Activated CD4-positive, alpha-beta T cell treated with anti-CD3 and anti-CD28 coated beads, Interleukin-10, Interleukin-2, amounts not matched to agents 100 ng/mL and 50 ng/mL, durations not matched to agents 16 hours and 8 hours (primary cell): ENCODE measurements at regions not wholly inside any gene's neighbourhood (a gene's known extent, or its start where the extent isn't known, plus 50 kb on each side); places are given as distances from the start of the nearest gene placed in this dataset.
"Not testable (repeated sequence)": the region's sequence is repeated elsewhere in the genome, so short reads cannot be mapped to it uniquely, and the experiment has no call there.

Source experiments
- DNase-seq: peaks from one replicate; pipeline ENCODE4 v3.0.0-alpha.2; 2020

DNA sequence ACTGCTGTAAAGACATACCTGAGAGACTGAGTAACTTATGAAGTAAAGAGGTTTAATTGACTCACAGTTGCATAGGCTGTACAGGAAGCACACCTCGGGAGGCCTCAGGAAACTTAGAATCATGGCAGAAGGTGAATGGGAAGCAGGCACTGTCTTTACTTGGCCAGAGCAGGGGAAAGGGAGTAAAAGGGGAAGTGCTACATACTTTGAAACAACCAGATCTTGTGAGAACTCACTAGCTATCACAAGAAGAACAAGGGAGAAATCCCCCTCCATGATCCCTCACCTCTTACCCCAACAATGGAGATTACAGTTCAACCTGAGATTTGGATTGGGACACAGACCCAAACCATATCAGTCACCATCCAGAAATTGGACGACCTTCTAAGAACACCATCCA, 1285.8 kb upstream of the CDH9 start:
- no peak for DNase-seq

GRCh38 chr5:28313953-28314352, 1275.6 kb upstream of the CDH9 start:
- DNase-seq: no peak

- no peak for DNase-seq
These were observed 1275.0 kb upstream of the CDH9 start for GRCh38 chr5:28313321-28313951.

GRCh38 chr5:28310696-28311095, 1272.3 kb upstream of the CDH9 start:
- no peak for DNase-seq

GRCh38 chr5:28305891-28306290, 1267.5 kb upstream of the CDH9 start:
- DNase-seq: no peak

DNA sequence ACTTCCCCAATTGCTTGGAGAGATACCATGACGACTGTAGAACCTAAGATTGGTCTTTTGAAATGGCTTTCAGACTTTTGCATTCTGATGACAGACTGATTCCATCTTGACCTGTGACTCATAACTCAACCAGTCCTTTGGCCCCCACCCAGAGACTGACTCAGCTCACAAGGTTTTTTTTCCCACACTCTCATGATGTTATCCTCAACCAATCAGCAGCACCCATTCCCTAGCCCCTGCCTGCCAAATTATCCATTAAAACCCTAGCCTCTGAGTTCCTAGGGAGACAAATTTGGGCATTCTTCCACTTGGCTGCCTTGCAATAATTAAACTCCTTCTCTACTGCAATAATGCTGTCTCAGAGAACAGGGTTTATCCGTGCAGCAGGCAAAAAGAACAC, 1263.3 kb upstream of the CDH9 start:
- no peak for DNase-seq

- DNase-seq: no peak
These were observed 1258.0 kb upstream of the CDH9 start for GRCh38 chr5:28296254-28297013.

DNA sequence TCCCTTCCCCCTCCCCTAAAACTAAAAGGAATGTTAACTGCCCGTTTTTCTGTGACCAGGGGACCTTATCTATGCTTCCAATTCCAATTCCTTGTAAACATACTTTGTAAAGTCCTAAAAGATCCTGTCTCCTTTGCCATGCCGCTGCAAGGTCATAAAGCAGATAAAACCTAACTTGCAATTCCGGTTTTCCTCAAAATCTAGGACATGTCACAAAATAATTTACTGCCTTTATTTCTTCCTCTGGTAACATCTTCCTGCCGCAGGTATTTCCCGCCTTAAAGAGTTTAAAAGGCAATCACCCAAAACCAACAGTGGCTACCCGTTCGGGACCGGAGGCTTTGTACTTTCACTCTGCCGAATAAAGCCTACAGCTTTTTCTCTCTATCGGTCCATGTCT, 1248.6 kb upstream of the CDH9 start:
- DNase-seq: not testable (repeated sequence)

- DNase-seq: no peak
These were observed 1248.2 kb upstream of the CDH9 start for GRCh38 chr5:28286566-28286965.

DNA sequence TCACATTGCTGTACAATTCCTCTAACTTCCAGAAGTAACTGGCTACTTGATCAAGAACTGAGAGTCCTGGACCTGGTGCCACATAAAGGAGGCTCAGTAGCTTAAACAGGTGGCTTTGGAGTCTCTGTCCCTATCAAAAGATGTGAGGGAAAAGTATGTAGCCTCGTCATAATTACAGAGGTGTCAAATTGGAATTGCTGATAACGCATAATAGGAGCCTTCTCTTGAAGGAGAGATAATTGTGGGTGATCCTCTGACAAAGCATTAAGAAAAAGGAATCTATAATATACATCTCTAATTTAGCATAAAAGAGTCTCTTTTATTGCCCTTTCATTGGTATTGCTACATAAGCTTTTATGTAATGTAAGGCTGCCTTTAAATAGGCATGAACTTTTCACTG, 1246.4 kb upstream of the CDH9 start:
- no peak for DNase-seq

DNA sequence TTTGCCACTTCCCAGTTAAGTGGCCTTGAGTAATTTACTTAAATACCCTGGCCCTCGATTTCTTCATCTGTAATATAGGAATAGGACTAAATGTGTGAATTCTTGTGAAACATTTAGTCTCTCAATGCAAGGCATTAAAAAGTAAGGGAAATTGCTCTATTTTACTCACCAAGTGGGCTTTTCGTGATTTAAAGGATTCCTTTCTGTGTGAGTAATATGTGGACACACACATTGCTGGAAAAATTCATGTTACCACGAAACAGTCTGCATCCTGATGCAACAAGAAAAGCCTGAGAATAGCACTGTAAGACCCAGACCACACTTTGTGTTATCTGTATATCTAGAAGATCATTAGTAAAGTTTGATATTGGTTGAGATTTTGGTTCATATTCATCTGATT, 1243.0 kb upstream of the CDH9 start:
- DNase-seq: no peak

GRCh38 chr5:28275931-28276330, 1237.5 kb upstream of the CDH9 start:
- DNase-seq: no peak

GRCh38 chr5:28269978-28270377, 1231.6 kb upstream of the CDH9 start:
- DNase-seq: no peak

DNA sequence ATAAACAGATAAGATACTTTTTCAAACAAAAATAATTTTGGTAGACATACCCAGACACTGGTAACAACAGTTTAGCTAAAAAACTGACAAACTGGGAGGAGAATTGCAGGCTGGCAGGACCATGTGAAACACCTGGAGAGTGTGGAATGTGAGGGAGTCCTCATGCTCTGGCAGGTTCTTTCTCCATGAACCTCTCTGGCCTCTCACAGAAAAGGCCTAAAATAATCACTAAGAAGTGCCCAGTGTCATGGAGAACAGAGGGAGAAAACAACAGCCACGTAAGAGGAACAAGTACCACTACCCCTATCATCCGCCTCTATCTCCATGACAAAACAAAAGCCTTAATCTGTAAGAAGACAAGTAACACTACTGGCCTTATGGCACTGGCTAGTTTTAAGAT, 1227.5 kb upstream of the CDH9 start:
- DNase-seq: no peak

DNA sequence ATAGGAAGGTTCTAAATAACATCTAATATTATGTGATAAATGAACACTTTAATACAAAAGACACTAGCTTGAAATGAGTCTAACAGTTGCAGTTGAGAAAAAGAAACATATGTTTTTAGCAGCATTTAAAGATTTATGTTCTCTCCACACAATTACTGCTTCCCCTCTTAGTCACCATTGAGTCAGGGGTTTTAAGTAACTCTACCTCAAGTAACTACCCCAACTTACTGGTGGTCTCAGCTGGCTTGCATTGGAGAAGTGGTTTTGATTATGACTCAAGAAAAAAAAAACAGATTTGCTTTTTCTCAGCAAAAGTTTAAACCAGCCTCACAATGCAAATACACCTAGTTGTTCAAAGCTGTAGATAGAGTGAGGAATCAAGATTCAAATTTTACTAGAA, 1216.5 kb upstream of the CDH9 start:
- no peak for DNase-seq

- no peak for DNase-seq
These were observed 1215.0 kb upstream of the CDH9 start for GRCh38 chr5:28253431-28253830.

- no peak for DNase-seq
These were observed 1211.5 kb upstream of the CDH9 start for GRCh38 chr5:28249771-28250415.

DNA sequence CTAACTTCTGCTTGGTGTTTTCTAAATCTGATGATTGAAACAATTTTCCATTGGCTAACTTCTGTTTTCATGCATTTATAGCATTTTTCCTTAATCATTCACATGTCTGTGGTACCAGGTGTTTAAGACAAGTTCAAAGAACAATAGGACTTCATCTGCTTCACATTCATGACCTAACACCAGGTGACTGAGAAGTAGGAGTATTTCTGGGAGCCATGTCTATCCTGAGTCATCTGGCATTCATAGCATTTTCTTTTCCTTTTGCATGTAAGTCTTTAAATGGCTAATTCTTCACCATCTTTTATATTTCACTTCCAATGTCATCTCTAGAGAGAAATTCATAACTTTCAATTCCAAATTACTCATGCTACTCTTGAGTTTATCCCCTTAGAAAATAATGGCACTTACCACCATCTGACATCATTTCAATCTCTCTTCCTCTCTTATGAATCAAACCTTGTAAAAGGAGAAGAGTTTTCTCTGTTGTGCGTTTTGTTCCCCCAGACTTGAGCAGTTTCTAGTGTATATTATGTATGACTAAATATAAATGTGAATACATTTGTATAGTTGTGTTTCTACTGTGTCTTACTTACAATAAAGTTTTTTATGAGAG, 1196.1 kb upstream of the CDH9 start:
- no peak for DNase-seq

DNA sequence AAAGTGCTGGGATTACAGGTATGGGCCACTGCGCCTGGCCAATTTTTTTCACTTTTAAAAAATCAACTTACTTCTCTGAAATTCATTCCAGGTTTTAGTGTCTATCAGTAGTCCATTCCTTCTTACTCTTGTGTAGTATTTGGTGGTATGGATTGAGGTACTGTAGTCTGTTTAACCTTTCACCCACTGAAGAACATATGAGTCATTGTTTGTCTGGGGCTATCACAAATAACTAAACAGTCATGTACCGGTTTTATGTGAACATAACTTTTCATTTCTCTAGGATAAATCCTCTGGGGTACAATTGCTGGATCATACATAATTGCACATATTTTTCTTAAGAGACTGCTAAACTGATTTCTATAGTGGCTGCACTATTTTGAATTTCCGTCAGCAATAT, 1188.0 kb upstream of the CDH9 start:
- DNase-seq: no peak

DNA sequence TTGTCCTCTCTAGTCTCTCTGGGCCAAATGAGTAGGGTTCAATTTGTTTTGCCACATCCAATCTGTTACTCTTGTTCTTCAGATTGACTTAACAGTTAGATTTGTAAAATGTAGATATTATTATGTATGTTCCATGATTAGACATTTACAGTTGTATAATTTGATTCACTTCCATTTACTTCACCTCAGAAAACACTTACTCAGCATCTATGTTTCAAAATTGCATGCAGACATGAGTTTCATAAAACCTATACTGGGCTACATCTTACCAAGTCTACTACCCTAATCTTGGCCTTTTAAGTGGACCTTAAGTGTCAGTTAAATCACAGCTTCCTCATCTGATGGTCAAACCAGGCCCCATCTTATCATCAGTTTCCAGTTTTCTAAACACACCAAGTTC, 1181.2 kb upstream of the CDH9 start:
- no peak for DNase-seq

GRCh38 chr5:28217695-28218094, 1179.3 kb upstream of the CDH9 start:
- no peak for DNase-seq

DNA sequence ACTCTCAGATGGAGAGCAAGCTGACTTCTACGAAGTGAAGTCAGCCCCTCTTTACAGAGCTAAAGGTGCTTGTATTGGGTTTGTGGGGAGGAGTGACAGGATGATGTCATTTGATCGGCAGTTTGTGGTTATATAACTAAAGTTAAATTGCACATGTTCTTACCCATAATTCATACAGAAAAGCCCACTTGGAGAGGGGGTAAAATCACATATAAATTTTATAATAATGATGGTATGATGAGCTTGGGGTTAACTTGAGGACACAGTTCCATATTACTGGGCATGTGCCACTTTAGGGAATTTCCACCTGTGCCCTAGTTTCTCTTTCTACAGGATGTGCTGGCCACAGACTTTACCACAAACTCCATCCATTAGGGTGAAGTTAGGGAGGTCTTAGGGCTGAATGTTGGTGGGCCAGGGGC, 1178.6 kb upstream of the CDH9 start:
- peak; percentile 7 for DNase-seq

- no peak for DNase-seq
These were observed 1176.7 kb upstream of the CDH9 start for GRCh38 chr5:28215091-28215490.

DNA sequence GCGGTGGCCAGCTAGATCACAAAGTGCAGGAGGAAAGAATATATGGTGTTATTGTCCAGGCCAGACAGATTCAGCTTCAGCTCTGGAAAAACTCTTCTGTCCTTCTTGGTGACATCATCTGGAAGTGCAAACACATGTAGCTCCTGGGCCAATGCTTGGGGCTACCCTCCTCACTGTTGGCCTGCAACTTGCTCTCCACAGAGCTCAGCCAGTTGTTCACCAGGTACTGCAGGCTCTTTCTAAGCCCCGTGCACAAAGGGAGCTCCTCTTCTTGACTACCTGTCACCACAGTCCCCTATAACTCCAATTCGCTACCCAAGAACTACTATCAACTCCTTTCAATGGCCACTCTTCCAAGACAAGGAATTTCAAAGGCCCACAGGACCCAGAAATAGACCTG, 1175.9 kb upstream of the CDH9 start:
- no peak for DNase-seq
